ENCODE measurements at regions not wholly inside any gene's neighbourhood (a gene's known extent, or its start where the extent isn't known, plus 50 kb on each side); places are given as distances from the start of the nearest gene placed in this dataset.

DNA sequence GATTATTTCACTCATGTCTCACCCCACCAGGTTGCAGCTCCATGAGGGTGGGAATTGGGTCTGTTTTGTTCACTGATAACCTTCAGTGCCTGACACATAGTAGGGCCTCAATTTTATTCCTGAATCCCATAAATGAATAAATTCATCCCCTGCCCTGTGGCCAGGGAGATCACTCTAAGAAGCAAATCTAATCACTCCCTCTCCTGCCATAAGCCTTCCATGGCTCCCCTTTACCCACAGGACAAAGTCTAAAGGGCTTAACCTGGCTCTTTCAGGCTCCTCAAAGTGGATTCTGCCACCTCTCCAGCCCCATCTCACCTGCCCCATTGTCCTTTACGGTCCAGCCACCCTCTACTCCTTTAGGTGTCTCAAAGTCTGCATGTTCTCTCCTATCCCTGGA, 141.8 kb upstream of the PTPN1 start:
- TF ChIP-seq, protein P1, sequence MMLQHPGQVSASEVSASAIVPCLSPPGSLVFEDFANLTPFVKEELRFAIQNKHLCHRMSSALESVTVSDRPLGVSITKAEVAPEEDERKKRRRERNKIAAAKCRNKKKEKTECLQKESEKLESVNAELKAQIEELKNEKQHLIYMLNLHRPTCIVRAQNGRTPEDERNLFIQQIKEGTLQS (IDR thresholded peaks at IDR 0.05) = no peak
- TF ChIP-seq, protein P1 (CRISPR knock-in tag; conservative IDR thresholded peaks at IDR 0.05) = no peak
- TF ChIP-seq, protein P2, sequence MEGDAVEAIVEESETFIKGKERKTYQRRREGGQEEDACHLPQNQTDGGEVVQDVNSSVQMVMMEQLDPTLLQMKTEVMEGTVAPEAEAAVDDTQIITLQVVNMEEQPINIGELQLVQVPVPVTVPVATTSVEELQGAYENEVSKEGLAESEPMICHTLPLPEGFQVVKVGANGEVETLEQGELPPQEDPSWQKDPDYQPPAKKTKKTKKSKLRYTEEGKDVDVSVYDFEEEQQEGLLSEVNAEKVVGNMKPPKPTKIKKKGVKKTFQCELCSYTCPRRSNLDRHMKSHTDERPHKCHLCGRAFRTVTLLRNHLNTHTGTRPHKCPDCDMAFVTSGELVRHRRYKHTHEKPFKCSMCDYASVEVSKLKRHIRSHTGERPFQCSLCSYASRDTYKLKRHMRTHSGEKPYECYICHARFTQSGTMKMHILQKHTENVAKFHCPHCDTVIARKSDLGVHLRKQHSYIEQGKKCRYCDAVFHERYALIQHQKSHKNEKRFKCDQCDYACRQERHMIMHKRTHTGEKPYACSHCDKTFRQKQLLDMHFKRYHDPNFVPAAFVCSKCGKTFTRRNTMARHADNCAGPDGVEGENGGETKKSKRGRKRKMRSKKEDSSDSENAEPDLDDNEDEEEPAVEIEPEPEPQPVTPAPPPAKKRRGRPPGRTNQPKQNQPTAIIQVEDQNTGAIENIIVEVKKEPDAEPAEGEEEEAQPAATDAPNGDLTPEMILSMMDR (IDR thresholded peaks at IDR 0.05 in 2 of 3, conservative IDR thresholded peaks at IDR 0.05 in 1 of 3; ENCODE audit: insufficient read depth in 2 of 3, low read depth in 1 of 3, low read length in 3 of 3) = no peak
- TF ChIP-seq POLR2A (conservative IDR thresholded peaks at IDR 0.05) = no peak
- TF ChIP-seq TCF7L2 (IDR thresholded peaks at IDR 0.05; ENCODE audit: low read depth, low read length) = no peak

All from K562 (cell line).